ENCODE measurements at regions not wholly inside any gene's neighbourhood (a gene's known extent, or its start where the extent isn't known, plus 50 kb on each side); places are given as distances from the start of the nearest gene placed in this dataset.

GRCh38 chr4:126843492-126844067 lies 789.2 kb upstream of the INTU start:
- no peak overlapping the region for H3K4me3 ChIP-seq (ENCODE audit: low read depth, low read length)
- TF ChIP-seq CTCF (IDR thresholded peaks at IDR 0.05; ENCODE audit: borderline replicate concordance, insufficient read depth, low read depth, low read length), result no peak

GRCh38 chr4:126850286-126850685 lies 782.5 kb upstream of the INTU start:
- TF ChIP-seq CTCF (IDR thresholded peaks at IDR 0.05; ENCODE audit: borderline replicate concordance, insufficient read depth, low read depth, low read length), result no peak
- no peak overlapping the region for H3K4me3 ChIP-seq (ENCODE audit: low read depth, low read length)

GRCh38 chr4:126851391-126851790 lies 781.4 kb upstream of the INTU start:
- no peak overlapping the region for H3K4me3 ChIP-seq (ENCODE audit: low read depth, low read length)
- TF ChIP-seq CTCF (IDR thresholded peaks at IDR 0.05; ENCODE audit: borderline replicate concordance, insufficient read depth, low read depth, low read length), result no peak

- TF ChIP-seq CTCF (IDR thresholded peaks at IDR 0.05; ENCODE audit: borderline replicate concordance, insufficient read depth, low read depth, low read length), result no peak
- H3K4me3 ChIP-seq (ENCODE audit: low read depth, low read length), result no peak overlapping the region
Measured at GRCh38 chr4:126853715-126854114, 779.0 kb upstream of the INTU start.

- H3K4me3 ChIP-seq (ENCODE audit: low read depth, low read length), result no peak overlapping the region
- no peak for TF ChIP-seq CTCF (IDR thresholded peaks at IDR 0.05; ENCODE audit: borderline replicate concordance, insufficient read depth, low read depth, low read length)
Measured at GRCh38 chr4:126856906-126857305, 775.9 kb upstream of the INTU start.

GRCh38 chr4:126859314-126859713 lies 773.4 kb upstream of the INTU start:
- H3K4me3 ChIP-seq (ENCODE audit: low read depth, low read length), result no peak overlapping the region
- no peak for TF ChIP-seq CTCF (IDR thresholded peaks at IDR 0.05; ENCODE audit: borderline replicate concordance, insufficient read depth, low read depth, low read length)

GRCh38 chr4:126859872-126860271 lies 772.9 kb upstream of the INTU start:
- no peak for TF ChIP-seq CTCF (IDR thresholded peaks at IDR 0.05; ENCODE audit: borderline replicate concordance, insufficient read depth, low read depth, low read length)
- no peak overlapping the region for H3K4me3 ChIP-seq (ENCODE audit: low read depth, low read length)

All from GM12875 (cell line).